HEK293T (cell line): ENCODE measurements at regions not wholly inside any gene's neighbourhood (a gene's known extent, or its start where the extent isn't known, plus 50 kb on each side); places are given as distances from the start of the nearest gene placed in this dataset.

Experiments used
- CTCF ChIA-PET: fragments of 350-600 bp; formaldehyde crosslinking; extraction: SDS; loops from one replicate; lab custom pipeline; 2021; ENCODE audit warnings: antibody characterized with exemption, inconsistent platforms; lab: Yijun Ruan, JAX
- POLR2A ChIA-PET: fragments of 350-600 bp; formaldehyde crosslinking; extraction: SDS; loops from one replicate; lab custom pipeline; 2020; ENCODE audit warnings: antibody characterized with exemption, inconsistent platforms; lab: Yijun Ruan, JAX
- DNase-seq: peaks from one replicate; pipeline ENCODE4 v3.0.0; 2012; ENCODE audit warnings: mixed read lengths; ENCODE audit errors: extremely low spot score
- ARNT ChIP-seq: fragments of 450-650 bp; IDR thresholded peaks from 2 replicates; pipeline ENCODE4 v1.6.1; 2017; ENCODE audit warnings: mild to moderate bottlenecking
- BHLHE40 ChIP-seq: fragments of 450-650 bp; IDR thresholded peaks from 2 replicates; pipeline ENCODE4 v1.6.1; 2016; ENCODE audit warnings: mild to moderate bottlenecking, moderate library complexity, borderline replicate concordance
- CTBP1 ChIP-seq: fragments of 450-650 bp; IDR thresholded peaks from 2 replicates; pipeline ENCODE4 v1.6.1; 2016; ENCODE audit warnings: borderline replicate concordance
- ELF4 ChIP-seq: fragments of 450-650 bp; IDR thresholded peaks from 2 replicates; pipeline ENCODE4 v1.6.1; 2017; ENCODE audit warnings: antibody characterized with exemption
- FOXA1 ChIP-seq: fragments of 450-650 bp; IDR thresholded peaks from 2 replicates; pipeline ENCODE4 v1.6.1; 2016; ENCODE audit warnings: mild to moderate bottlenecking
- FOXK2 ChIP-seq: fragments of 450-650 bp; IDR thresholded peaks from 2 replicates; pipeline ENCODE4 v1.6.1; 2016; ENCODE audit warnings: mild to moderate bottlenecking
- FOXM1 ChIP-seq: fragments of 450-650 bp; IDR thresholded peaks from 2 replicates; pipeline ENCODE4 v1.6.1; 2017; ENCODE audit warnings: mild to moderate bottlenecking, borderline replicate concordance
- HDGF ChIP-seq: fragments of 450-650 bp; IDR thresholded peaks from 2 replicates; pipeline ENCODE4 v1.6.1; 2017; ENCODE audit warnings: antibody characterized with exemption, borderline replicate concordance
- L3MBTL2 ChIP-seq: fragments of 450-650 bp; conservative IDR thresholded peaks from 2 replicates; pipeline ENCODE4 v1.6.1; 2016; ENCODE audit warnings: mild to moderate bottlenecking
- LEF1 ChIP-seq: fragments of 450-650 bp; IDR thresholded peaks from 2 replicates; pipeline ENCODE4 v1.6.1; 2017; ENCODE audit warnings: mild to moderate bottlenecking, borderline replicate concordance
- NFRKB ChIP-seq: fragments of 450-650 bp; IDR thresholded peaks from 2 replicates; pipeline ENCODE4 v1.6.1; 2016; ENCODE audit warnings: mild to moderate bottlenecking, moderate library complexity
- SP1 ChIP-seq: fragments of 450-650 bp; IDR thresholded peaks from 2 replicates; pipeline ENCODE4 v1.6.1; 2017
- SUZ12 ChIP-seq: fragments of 450-650 bp; IDR thresholded peaks from 2 replicates; pipeline ENCODE4 v1.6.1; 2016; ENCODE audit warnings: mild to moderate bottlenecking
- TARDBP ChIP-seq: fragments of 450-650 bp; IDR thresholded peaks from 2 replicates; pipeline ENCODE4 v1.6.1; 2016
- ZNF384 ChIP-seq: fragments of 450-650 bp; IDR thresholded peaks from 2 replicates; pipeline ENCODE4 v1.6.1; 2016
- TF ChIP-seq, protein P1 (sequence below): fragments of 450-650 bp; IDR thresholded peaks from 2 replicates; pipeline ENCODE4 v1.6.1; 2016

DNA sequence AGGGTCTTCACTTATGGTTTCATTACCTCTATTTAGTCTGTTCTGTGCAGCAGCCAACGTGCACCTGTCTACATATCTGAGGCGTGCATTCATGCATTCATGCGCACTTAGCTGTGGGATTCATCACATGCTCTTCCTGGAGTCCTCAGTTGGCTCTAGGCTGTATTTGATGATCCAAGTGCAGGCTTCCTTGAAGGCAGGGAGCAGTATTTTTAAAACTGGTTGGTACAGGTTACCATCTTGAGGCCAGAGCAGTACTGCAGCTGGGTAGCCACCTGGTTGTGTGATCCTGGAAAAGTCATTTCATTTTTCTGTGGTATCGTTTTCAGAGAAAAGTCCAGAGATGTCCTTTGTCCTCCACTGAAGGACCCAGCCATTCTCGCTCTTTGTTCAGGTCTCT is 109.8 kb downstream of the EN1 start:
- CTCF ChIA-PET = no interaction called here
- DNase-seq = no peak
- TF ChIP-seq LEF1 (no peak), ZNF384 (no peak), SUZ12 (no peak), FOXK2 (no peak), BHLHE40 (no peak), HDGF (no peak), ARNT (no peak), FOXA1 (no peak), L3MBTL2 (no peak), TARDBP (no peak), SP1 (no peak), CTBP1 (no peak), NFRKB (no peak), FOXM1 (no peak), ELF4 (no peak)
- TF ChIP-seq, protein P1, sequence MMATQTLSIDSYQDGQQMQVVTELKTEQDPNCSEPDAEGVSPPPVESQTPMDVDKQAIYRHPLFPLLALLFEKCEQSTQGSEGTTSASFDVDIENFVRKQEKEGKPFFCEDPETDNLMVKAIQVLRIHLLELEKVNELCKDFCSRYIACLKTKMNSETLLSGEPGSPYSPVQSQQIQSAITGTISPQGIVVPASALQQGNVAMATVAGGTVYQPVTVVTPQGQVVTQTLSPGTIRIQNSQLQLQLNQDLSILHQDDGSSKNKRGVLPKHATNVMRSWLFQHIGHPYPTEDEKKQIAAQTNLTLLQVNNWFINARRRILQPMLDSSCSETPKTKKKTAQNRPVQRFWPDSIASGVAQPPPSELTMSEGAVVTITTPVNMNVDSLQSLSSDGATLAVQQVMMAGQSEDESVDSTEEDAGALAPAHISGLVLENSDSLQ = no peak
- POLR2A ChIA-PET = no interaction called here

DNA sequence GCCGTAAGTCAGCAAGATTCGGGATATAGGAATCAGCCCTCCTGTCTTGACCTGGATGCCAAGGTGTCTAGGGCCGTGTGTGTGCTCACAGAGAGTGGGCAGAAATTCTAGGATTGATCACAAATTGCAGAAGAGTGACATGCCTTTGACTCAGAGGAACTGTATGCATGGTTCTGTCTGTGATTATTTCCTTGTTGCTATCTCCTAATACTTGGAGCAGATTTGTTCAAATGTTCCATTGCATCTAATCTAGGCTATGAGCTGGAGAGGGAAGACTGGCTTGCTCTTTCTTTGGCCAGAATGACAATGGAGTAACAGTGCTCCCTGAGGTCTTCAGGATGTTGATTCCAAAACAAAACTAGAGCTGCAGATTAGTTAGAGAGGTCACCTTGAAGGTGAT is 115.0 kb downstream of the EN1 start:
- no peak for DNase-seq
- ChIA-PET CTCF (no interaction called here), POLR2A (interaction anchor here (1.4 kb wide), 1 partner anchor 12 kb away, joined by 3 read pairs; no protein-coding TSS in a partner anchor)
- no peak for TF ChIP-seq BHLHE40

GRCh38 chr2:118731413-118731812 is 116.0 kb downstream of the EN1 start:
- POLR2A ChIA-PET = interaction anchor here (1.4 kb wide), 1 partner anchor 11 kb away, joined by 3 read pairs; no protein-coding TSS in a partner anchor
- TF ChIP-seq TARDBP (no peak), FOXA1 (no peak), SP1 (no peak)

GRCh38 chr2:118730405-118730804 is 117.0 kb downstream of the EN1 start:
- ChIA-PET CTCF (no interaction called here), POLR2A (no interaction called here)
- TF ChIP-seq, protein P1 = no peak
- TF ChIP-seq ARNT (no peak), TARDBP (no peak), FOXK2 (no peak), ELF4 (no peak), SUZ12 (no peak), SP1 (no peak), LEF1 (no peak), ZNF384 (no peak), FOXM1 (no peak), L3MBTL2 (no peak)
- DNase-seq = no peak

More at GRCh38 chr2:118731413-118731812, 116.0 kb downstream of the EN1 start:
- CTCF ChIA-PET = no interaction called here
- no peak for DNase-seq

DNA sequence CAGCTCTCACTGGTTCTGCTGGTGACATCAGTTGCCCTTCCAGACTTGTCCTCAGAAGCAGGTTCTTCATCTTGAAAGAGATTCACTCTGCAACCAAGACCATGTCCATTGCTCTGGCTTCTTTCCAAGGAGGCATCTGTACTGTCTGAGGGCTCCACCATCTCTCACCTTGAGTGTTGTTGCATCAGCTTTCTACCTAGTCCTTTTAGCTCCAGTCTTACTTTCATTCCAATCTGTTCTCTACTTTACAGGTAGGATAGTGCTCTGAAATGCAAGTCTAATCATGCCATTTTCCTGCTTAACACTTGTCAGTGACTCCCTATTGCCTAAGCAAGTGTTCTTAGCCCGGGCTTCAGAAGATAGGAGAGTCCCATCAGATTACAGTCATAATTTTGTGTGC is 117.7 kb downstream of the EN1 start:
- CTCF ChIA-PET = no interaction called here
- TF ChIP-seq TARDBP (no peak), LEF1 (no peak), FOXM1 (no peak), BHLHE40 (no peak), FOXA1 (no peak), ZNF384 (no peak), HDGF (no peak), CTBP1 (no peak), SP1 (no peak), NFRKB (no peak)
- TF ChIP-seq, protein P1 = no peak
- POLR2A ChIA-PET = no interaction called here
- DNase-seq = no peak

- ChIA-PET CTCF (no interaction called here), POLR2A (no interaction called here)
- TF ChIP-seq L3MBTL2 (no peak), NFRKB (no peak), ARNT (no peak), FOXK2 (no peak), ZNF384 (no peak), CTBP1 (no peak), FOXM1 (no peak), SP1 (no peak), FOXA1 (no peak), HDGF (no peak), BHLHE40 (no peak), LEF1 (no peak), TARDBP (no peak)
- TF ChIP-seq, protein P1 = no peak
- DNase-seq = no peak
These were observed 118.5 kb downstream of the EN1 start for GRCh38 chr2:118728984-118729383.
